ENCODE measurements at regions not wholly inside any gene's neighbourhood (a gene's known extent, or its start where the extent isn't known, plus 50 kb on each side); places are given as distances from the start of the nearest gene placed in this dataset.
"Not testable (repeated sequence)": the region's sequence is repeated elsewhere in the genome, so short reads cannot be mapped to it uniquely, and the experiment has no call there.

- TF ChIP-seq, protein P1, sequence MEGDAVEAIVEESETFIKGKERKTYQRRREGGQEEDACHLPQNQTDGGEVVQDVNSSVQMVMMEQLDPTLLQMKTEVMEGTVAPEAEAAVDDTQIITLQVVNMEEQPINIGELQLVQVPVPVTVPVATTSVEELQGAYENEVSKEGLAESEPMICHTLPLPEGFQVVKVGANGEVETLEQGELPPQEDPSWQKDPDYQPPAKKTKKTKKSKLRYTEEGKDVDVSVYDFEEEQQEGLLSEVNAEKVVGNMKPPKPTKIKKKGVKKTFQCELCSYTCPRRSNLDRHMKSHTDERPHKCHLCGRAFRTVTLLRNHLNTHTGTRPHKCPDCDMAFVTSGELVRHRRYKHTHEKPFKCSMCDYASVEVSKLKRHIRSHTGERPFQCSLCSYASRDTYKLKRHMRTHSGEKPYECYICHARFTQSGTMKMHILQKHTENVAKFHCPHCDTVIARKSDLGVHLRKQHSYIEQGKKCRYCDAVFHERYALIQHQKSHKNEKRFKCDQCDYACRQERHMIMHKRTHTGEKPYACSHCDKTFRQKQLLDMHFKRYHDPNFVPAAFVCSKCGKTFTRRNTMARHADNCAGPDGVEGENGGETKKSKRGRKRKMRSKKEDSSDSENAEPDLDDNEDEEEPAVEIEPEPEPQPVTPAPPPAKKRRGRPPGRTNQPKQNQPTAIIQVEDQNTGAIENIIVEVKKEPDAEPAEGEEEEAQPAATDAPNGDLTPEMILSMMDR (IDR thresholded peaks at IDR 0.05) = not testable (repeated sequence)
- not testable (repeated sequence) for TF ChIP-seq POLR2A (IDR thresholded peaks at IDR 0.05)
These were observed 167.1 kb upstream of the NBPF12 start for GRCh38 chr1:146770998-146771397.
